LNCAP (cell line): ENCODE measurements at regions not wholly inside any gene's neighbourhood (a gene's known extent, or its start where the extent isn't known, plus 50 kb on each side); places are given as distances from the start of the nearest gene placed in this dataset.

Source experiments
- CTCF ChIP-seq: fragments of 450-650 bp; IDR thresholded peaks from 2 replicates; pipeline ENCODE4 v1.5.1; 2017; ENCODE audit warnings: mild to moderate bottlenecking

GRCh38 chr2:39603436-39603835 is 62.3 kb upstream of the TMEM178A start:
- no peak for TF ChIP-seq CTCF

- TF ChIP-seq CTCF, result no peak
Measured at GRCh38 chr2:39604866-39605265, 60.9 kb upstream of the TMEM178A start.

DNA sequence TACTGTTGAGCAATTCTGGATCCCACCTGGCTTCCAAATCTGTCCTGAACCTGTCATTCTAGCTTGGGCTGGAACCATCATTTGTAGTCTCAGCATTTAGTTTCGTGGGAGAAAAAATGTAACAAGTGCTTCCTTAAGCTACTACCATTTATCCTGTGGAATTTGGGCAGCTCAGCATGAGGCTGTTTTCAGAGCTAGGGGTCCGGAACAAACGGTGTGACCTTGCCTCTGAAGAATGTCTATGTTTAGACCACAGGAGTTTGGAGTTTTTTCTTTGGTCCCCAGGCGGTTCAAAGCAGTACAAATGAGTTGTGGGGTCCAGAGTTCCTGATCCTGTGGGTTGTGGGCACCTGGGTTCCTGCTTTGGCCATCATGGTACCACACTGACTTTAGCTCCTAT is 59.1 kb upstream of the TMEM178A start:
- TF ChIP-seq CTCF, result no peak

- TF ChIP-seq CTCF, result no peak
Measured at GRCh38 chr2:39607538-39608262, 58.0 kb upstream of the TMEM178A start.

DNA sequence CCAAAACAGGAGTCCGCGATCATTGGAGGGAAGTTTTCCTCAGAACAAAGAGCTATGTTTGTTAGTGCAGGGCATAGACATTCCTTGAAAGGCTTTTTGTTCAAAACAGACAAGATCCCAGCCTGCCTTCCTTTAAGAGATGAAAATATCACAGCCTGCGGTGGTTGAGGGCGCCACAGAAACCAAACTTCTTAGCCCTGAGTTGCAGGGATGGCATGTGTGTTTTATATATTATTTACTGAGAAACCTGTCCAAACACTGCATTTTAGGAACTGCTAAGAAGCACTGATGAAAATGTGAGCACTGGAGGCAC is 57.5 kb upstream of the TMEM178A start:
- no peak for TF ChIP-seq CTCF

DNA sequence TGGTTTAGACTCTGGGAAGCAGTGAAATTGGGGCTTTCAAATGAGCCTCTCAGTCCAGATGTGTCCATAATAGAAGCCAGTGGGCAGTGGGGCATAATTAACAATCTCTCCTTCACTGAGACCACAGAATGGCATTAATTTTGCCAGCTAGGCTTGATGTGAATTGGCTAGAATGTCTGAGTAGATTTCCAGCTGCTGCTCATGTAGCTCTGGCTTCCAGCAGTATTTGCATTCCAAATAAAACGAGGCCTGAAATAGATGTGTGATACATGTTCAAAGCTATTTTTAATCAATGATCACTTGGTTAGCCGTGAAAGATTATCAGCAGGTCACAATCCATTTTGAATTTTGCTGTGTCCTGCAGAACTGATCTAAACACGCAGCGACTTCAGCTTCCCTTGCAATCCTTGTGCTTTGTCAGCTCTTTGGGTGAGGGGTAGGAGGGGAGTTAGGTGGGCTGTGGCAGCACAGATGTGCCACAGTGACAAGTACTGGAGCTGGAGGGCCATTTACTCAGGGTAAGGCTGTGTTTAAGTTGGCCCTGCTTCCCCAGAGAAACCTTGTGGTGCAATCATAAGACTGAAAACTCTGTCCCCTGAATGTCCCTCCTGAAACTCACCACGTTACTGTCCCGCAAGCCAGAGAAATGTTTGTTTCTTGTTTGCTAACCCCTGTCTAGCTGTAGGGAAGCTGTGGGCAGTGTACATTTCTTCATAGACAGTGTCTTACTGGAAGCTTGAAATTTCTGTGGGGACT is 56.9 kb upstream of the TMEM178A start:
- TF ChIP-seq CTCF, result no peak

GRCh38 chr2:39609917-39610316 is 55.8 kb upstream of the TMEM178A start:
- TF ChIP-seq CTCF, result no peak
